CD8-positive, alpha-beta memory T cell (primary cell): ENCODE measurements at regions not wholly inside any gene's neighbourhood (a gene's known extent, or its start where the extent isn't known, plus 50 kb on each side); places are given as distances from the start of the nearest gene placed in this dataset.

ENCODE experiments used
- CTCF ChIA-PET: fragments of 350-600 bp; sonication (Branson Sonifier 250); formaldehyde crosslinking; loops from one replicate; lab custom pipeline; 2021; ENCODE audit warnings: antibody characterized with exemption; lab: Charles Lee
- POLR2A ChIA-PET: fragments of 350-600 bp; sonication (Branson Sonifier 250); formaldehyde crosslinking; loops from one replicate; lab custom pipeline; 2021; ENCODE audit warnings: antibody characterized with exemption; lab: Charles Lee
- DNase-seq, 5 donors: peaks; one replicate each; pipeline versions ENCODE4 v3.0.0 to v3.0.0-alpha.2; 2020 to 2022; ENCODE audit warnings: mixed read lengths in 1 of 5
- H3K27ac ChIP-seq: one replicate; pipeline ENCODE4 v1.7.0; 2013; ENCODE audit warnings: low read depth, mild to moderate bottlenecking, low read length, moderate library complexity
- H3K27me3 ChIP-seq: 2 replicates; pipeline ENCODE4 v1.7.0; 2013; ENCODE audit warnings: low read length, mild to moderate bottlenecking; ENCODE audit not compliant: insufficient read depth, poor library complexity, severe bottlenecking
- H3K36me3 ChIP-seq: 2 replicates; pipeline ENCODE4 v1.7.0; 2013; ENCODE audit warnings: mild to moderate bottlenecking, low read length, moderate library complexity; ENCODE audit not compliant: insufficient read depth
- H3K4me1 ChIP-seq: 2 replicates; pipeline ENCODE4 v1.7.0; 2013; ENCODE audit warnings: mild to moderate bottlenecking, low read length, moderate library complexity; ENCODE audit not compliant: insufficient read depth
- H3K4me3 ChIP-seq: 2 replicates; pipeline ENCODE4 v1.7.0; 2013; ENCODE audit warnings: mild to moderate bottlenecking, low read length
- H3K9me3 ChIP-seq: 2 replicates; pipeline ENCODE4 v1.7.0; 2013; ENCODE audit warnings: mild to moderate bottlenecking, low read length
- H3K27ac Mint-ChIP-seq, 8 donors: one replicate each; pipeline ENCODE4 v1.8.0; 2020 to 2021; ENCODE audit warnings: mixed read lengths in 8 of 8, mild to moderate bottlenecking in 6 of 8, inconsistent platforms in 3 of 8, moderate library complexity in 3 of 8
- H3K27me3 Mint-ChIP-seq, 2 donors: one replicate each; pipeline ENCODE4 v1.8.0; 2020 to 2021; ENCODE audit warnings: mixed read lengths in 2 of 2, mild to moderate bottlenecking in 1 of 2, moderate library complexity in 1 of 2
- H3K36me3 Mint-ChIP-seq, 3 donors: one replicate each; pipeline ENCODE4 v1.8.0; 2020 to 2021; ENCODE audit warnings: mixed read lengths in 3 of 3, inconsistent platforms in 1 of 3, mild to moderate bottlenecking in 1 of 3
- H3K4me1 Mint-ChIP-seq, 3 donors: one replicate each; pipeline ENCODE4 v1.8.0; 2020 to 2021; ENCODE audit warnings: mixed read lengths in 3 of 3, inconsistent platforms in 1 of 3, mild to moderate bottlenecking in 1 of 3
- H3K4me3 Mint-ChIP-seq, 7 donors: one replicate each; pipeline ENCODE4 v1.8.0; 2020 to 2021; ENCODE audit warnings: mixed read lengths in 7 of 7, mild to moderate bottlenecking in 6 of 7, moderate library complexity in 4 of 7, inconsistent platforms in 2 of 7
- H3K9me3 Mint-ChIP-seq, 5 donors: one replicate each; pipeline ENCODE4 v1.8.0; 2020 to 2022; ENCODE audit warnings: mixed read lengths in 5 of 5, mild to moderate bottlenecking in 3 of 5, moderate library complexity in 2 of 5, inconsistent platforms in 1 of 5

DNA sequence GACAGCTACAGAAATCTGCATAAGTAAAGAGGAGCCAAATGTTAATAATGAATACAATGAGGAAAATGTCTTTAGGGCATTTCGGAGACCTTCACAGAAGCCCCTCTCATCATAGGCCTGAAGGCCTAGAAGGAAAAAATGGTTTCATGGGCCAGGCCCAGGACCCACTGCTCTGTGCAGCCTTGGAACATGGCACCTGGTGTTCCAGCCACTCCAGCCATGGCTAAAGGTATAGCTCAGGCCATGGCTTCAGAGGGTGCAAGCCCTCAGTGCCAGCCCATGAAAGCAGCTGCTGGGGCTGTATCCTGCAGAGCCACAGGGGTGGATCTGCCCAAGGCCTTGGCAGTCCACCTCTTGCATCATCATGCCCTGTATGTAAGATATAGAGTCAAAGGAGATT lies 261.1 kb downstream of the SNCA start:
- no peaks in the 10 kb centered on the region for H3K9me3 Mint-ChIP-seq
- no peaks in the 10 kb centered on the region for H3K36me3 Mint-ChIP-seq
- Histone ChIP-seq H3K4me3 (no peak overlapping the region), H3K27ac (no peak overlapping the region), H3K36me3 (no peaks in the 10 kb centered on the region), H3K9me3 (no peaks in the 10 kb centered on the region), H3K4me1 (no peaks in the 10 kb centered on the region), H3K27me3 (no peaks in the 10 kb centered on the region)
- ChIA-PET POLR2A (no interaction called here), CTCF (no interaction called here)
- no peak overlapping the region for H3K4me3 Mint-ChIP-seq
- H3K27ac Mint-ChIP-seq = no peak overlapping the region
- peaks cover 0 to 4% of the 10 kb centered on the region in 2 donors for H3K27me3 Mint-ChIP-seq
- DNase-seq = no peak
- no peaks in the 10 kb centered on the region for H3K4me1 Mint-ChIP-seq

DNA sequence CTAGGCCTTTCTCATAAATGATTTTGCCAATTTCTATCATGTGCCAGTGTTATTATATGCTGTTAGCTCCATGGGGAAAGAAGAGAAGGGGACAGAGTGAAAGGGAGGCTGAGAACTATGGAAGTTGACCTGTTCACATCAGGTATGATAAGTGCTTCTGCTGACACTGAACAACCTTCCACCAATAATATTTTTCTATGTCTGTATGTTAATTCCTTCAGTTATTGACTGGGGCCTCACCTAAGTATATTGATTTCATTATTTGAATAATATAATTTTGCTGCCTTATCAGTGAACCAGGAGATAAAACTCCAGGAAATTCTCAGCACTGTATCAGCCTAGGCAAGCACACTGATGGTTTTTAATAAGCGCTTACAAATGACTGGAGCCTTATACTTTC lies 262.8 kb downstream of the SNCA start:
- Histone ChIP-seq H3K4me1 (no peaks in the 10 kb centered on the region), H3K36me3 (no peaks in the 10 kb centered on the region), H3K27ac (no peak overlapping the region), H3K9me3 (no peaks in the 10 kb centered on the region), H3K27me3 (no peaks in the 10 kb centered on the region), H3K4me3 (no peak overlapping the region)
- ChIA-PET CTCF (no interaction called here), POLR2A (no interaction called here)
- Mint-ChIP-seq H3K9me3 (no peaks in the 10 kb centered on the region), H3K27me3 (peaks cover 2 to 9% of the 10 kb centered on the region in 2 donors), H3K4me1 (no peaks in the 10 kb centered on the region), H3K4me3 (no peak overlapping the region), H3K27ac (no peak overlapping the region), H3K36me3 (no peaks in the 10 kb centered on the region)
- no peak for DNase-seq

DNA sequence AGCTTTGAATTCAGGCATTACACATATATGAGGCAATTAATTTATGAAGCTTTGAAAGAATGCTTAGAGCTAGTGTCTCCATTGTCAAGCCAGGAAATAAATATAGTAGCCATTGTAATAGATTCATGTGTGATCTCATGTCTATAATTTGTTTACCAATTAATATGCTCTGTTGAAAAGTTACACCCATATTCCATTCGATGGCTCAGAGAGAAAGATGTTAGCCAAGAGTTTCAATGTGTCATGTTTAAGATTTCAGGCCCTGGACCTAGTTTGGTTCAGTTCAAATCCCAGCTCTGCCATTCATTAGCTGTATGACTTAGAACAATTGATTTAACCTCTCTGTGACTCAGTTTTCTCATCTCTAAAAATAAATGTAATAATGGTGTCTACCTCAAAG lies 263.3 kb downstream of the SNCA start:
- Histone ChIP-seq H3K9me3 (no peaks in the 10 kb centered on the region), H3K4me1 (no peaks in the 10 kb centered on the region), H3K4me3 (no peak overlapping the region), H3K36me3 (no peaks in the 10 kb centered on the region), H3K27ac (no peak overlapping the region), H3K27me3 (no peaks in the 10 kb centered on the region)
- no peak for DNase-seq
- no peaks in the 10 kb centered on the region for H3K36me3 Mint-ChIP-seq
- peaks cover 2 to 8% of the 10 kb centered on the region in 2 donors for H3K27me3 Mint-ChIP-seq
- no peaks in the 10 kb centered on the region for H3K4me1 Mint-ChIP-seq
- no peak overlapping the region for H3K4me3 Mint-ChIP-seq
- CTCF ChIA-PET = no interaction called here
- H3K27ac Mint-ChIP-seq = no peak overlapping the region
- POLR2A ChIA-PET = no interaction called here
- no peaks in the 10 kb centered on the region for H3K9me3 Mint-ChIP-seq

- Mint-ChIP-seq H3K36me3 (no peaks in the 10 kb centered on the region), H3K27me3 (peaks cover 7 to 12% of the 10 kb centered on the region in 2 donors), H3K4me3 (no peak overlapping the region), H3K27ac (no peak overlapping the region), H3K9me3 (no peaks in the 10 kb centered on the region), H3K4me1 (no peaks in the 10 kb centered on the region)
- CTCF ChIA-PET = no interaction called here
- no peaks in the 10 kb centered on the region for H3K36me3 ChIP-seq
- H3K4me1 ChIP-seq = no peaks in the 10 kb centered on the region
- DNase-seq = no peak
- H3K27ac ChIP-seq = no peak overlapping the region
- no peaks in the 10 kb centered on the region for H3K9me3 ChIP-seq
- POLR2A ChIA-PET = no interaction called here
- no peaks in the 10 kb centered on the region for H3K27me3 ChIP-seq
- H3K4me3 ChIP-seq = no peak overlapping the region
These were observed 264.6 kb downstream of the SNCA start for GRCh38 chr4:89572224-89572858.

GRCh38 chr4:89570931-89571330 lies 263.3 kb upstream of the GPRIN3 start:
- Histone ChIP-seq H3K4me3 (no peak overlapping the region), H3K4me1 (no peaks in the 10 kb centered on the region), H3K27me3 (no peaks in the 10 kb centered on the region), H3K36me3 (no peaks in the 10 kb centered on the region), H3K27ac (no peak overlapping the region), H3K9me3 (no peaks in the 10 kb centered on the region)
- Mint-ChIP-seq H3K4me3 (no peak overlapping the region), H3K36me3 (no peaks in the 10 kb centered on the region), H3K27ac (no peak overlapping the region), H3K27me3 (peaks cover 8 to 12% of the 10 kb centered on the region in 2 donors), H3K9me3 (no peaks in the 10 kb centered on the region), H3K4me1 (no peaks in the 10 kb centered on the region)
- no peak for DNase-seq
- CTCF ChIA-PET = no interaction called here
- POLR2A ChIA-PET = no interaction called here

DNA sequence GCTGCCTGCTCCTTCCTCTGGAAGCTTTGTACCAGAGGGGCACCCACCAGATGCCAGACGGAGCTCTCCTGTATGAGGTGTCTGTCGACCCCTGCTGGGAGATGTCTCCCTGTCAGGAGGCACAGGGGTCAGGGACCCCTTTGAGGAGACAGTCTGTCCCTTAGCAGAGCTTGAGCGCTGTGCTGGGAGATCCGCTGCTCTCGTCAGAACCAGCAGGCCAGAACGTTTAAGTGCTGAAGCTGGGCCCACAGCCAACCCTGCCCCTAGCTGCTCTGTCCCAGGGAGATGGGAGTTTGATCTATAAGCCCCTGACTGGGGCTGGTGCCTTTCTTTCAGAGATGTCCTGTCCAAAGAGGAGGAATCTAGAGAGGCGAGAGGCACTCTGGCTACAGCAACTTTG lies 260.3 kb upstream of the GPRIN3 start:
- Histone ChIP-seq H3K4me1 (no peaks in the 10 kb centered on the region), H3K4me3 (no peak overlapping the region), H3K9me3 (no peaks in the 10 kb centered on the region), H3K27me3 (no peaks in the 10 kb centered on the region), H3K27ac (no peak overlapping the region), H3K36me3 (no peaks in the 10 kb centered on the region)
- ChIA-PET CTCF (no interaction called here), POLR2A (no interaction called here)
- H3K27ac Mint-ChIP-seq = no peak overlapping the region
- DNase-seq = no peak
- no peaks in the 10 kb centered on the region for H3K4me1 Mint-ChIP-seq
- no peak overlapping the region for H3K4me3 Mint-ChIP-seq
- H3K9me3 Mint-ChIP-seq = no peaks in the 10 kb centered on the region
- H3K27me3 Mint-ChIP-seq = peaks cover 8 to 12% of the 10 kb centered on the region in 2 donors
- H3K36me3 Mint-ChIP-seq = no peaks in the 10 kb centered on the region

DNA sequence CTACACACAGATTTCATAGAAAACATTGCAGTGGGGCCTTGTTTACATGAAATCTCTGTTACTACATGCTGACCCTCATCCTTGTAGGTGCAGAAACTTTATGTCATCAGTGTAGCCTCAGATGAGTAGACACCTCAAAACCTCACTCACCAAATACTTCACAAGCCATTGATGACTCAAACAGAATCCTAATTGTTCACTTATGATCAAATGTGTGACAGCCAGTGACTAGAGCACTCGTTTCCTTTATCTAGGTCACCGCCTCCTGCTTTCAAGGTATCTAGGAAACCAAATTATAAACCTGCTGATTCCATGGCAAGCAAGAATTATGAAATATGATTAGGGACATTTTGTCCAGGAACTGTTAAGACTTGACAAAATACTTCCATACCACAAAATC lies 255.8 kb upstream of the GPRIN3 start:
- no peak overlapping the region for H3K27ac ChIP-seq
- no peaks in the 10 kb centered on the region for H3K27me3 ChIP-seq
- Mint-ChIP-seq H3K27me3 (peaks cover 5 to 10% of the 10 kb centered on the region in 2 donors), H3K27ac (no peak overlapping the region), H3K9me3 (no peaks in the 10 kb centered on the region), H3K4me3 (no peak overlapping the region), H3K36me3 (no peaks in the 10 kb centered on the region), H3K4me1 (no peaks in the 10 kb centered on the region)
- no peaks in the 10 kb centered on the region for H3K4me1 ChIP-seq
- ChIA-PET CTCF (no interaction called here), POLR2A (no interaction called here)
- no peak overlapping the region for H3K4me3 ChIP-seq
- no peaks in the 10 kb centered on the region for H3K36me3 ChIP-seq
- H3K9me3 ChIP-seq = no peaks in the 10 kb centered on the region
- DNase-seq = no peak

GRCh38 chr4:89562746-89563145 lies 255.1 kb upstream of the GPRIN3 start:
- no peaks in the 10 kb centered on the region for H3K4me1 ChIP-seq
- H3K9me3 Mint-ChIP-seq = no peaks in the 10 kb centered on the region
- no peaks in the 10 kb centered on the region for H3K27me3 ChIP-seq
- H3K27ac ChIP-seq = no peak overlapping the region
- POLR2A ChIA-PET = no interaction called here
- no peak overlapping the region for H3K4me3 ChIP-seq
- H3K36me3 Mint-ChIP-seq = no peaks in the 10 kb centered on the region
- no peaks in the 10 kb centered on the region for H3K4me1 Mint-ChIP-seq
- no peak overlapping the region for H3K27ac Mint-ChIP-seq
- H3K9me3 ChIP-seq = no peaks in the 10 kb centered on the region
- H3K4me3 Mint-ChIP-seq = no peak overlapping the region
- peaks cover 2 to 7% of the 10 kb centered on the region in 2 donors for H3K27me3 Mint-ChIP-seq
- DNase-seq = no peak
- CTCF ChIA-PET = no interaction called here
- no peaks in the 10 kb centered on the region for H3K36me3 ChIP-seq

DNA sequence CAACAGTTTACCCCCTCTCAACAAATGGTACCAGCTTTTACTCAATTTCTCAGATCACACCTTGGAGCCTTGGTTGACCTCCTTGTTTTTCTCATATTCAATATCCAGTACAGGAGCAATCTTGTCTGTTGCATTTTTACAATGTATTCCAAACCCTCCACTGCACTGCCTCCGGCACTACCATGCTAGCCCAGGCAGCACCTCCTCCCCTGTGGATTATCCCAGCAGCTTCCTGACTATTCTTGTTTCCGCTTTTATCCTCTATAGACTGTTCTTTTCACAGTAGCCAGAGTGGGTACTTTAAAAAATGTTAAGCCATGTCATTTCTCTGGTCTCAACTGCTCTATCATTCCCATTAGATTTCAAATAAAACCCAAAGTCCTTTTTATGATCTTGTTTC lies 253.4 kb upstream of the GPRIN3 start:
- Mint-ChIP-seq H3K4me1 (no peaks in the 10 kb centered on the region), H3K36me3 (no peaks in the 10 kb centered on the region), H3K4me3 (no peak overlapping the region), H3K27ac (no peak overlapping the region), H3K9me3 (no peaks in the 10 kb centered on the region), H3K27me3 (peaks cover 1 to 7% of the 10 kb centered on the region in 2 donors)
- Histone ChIP-seq H3K4me1 (no peaks in the 10 kb centered on the region), H3K27ac (no peak overlapping the region), H3K4me3 (no peak overlapping the region), H3K9me3 (no peaks in the 10 kb centered on the region), H3K36me3 (no peaks in the 10 kb centered on the region), H3K27me3 (no peaks in the 10 kb centered on the region)
- POLR2A ChIA-PET = no interaction called here
- no peak for DNase-seq
- CTCF ChIA-PET = no interaction called here
